H1 (cell line): ENCODE measurements at regions not wholly inside any gene's neighbourhood (a gene's known extent, or its start where the extent isn't known, plus 50 kb on each side); places are given as distances from the start of the nearest gene placed in this dataset.

Source experiments
- CBX8 ChIP-seq: fragments of 300-800, 300-1000 bp; sonication (generic); IDR thresholded peaks from 2 replicates; pipeline ENCODE4 v1.7.1; 2016; ENCODE audit warnings: low read depth, low read length, borderline replicate concordance

GRCh38 chr12:38402811-38403210 lies 86.2 kb downstream of the ALG10B start (continued):
- TF ChIP-seq CBX8: no peak
